IPS DF 4.7 (cell line): ENCODE measurements at regions not wholly inside any gene's neighbourhood (a gene's known extent, or its start where the extent isn't known, plus 50 kb on each side); places are given as distances from the start of the nearest gene placed in this dataset.

ENCODE experiments used
- DNase-seq: peaks from one replicate; pipeline ENCODE4 v3.0.0-alpha.2; 2013; ENCODE audit warnings: low spot score; ENCODE audit errors: extremely low read depth

DNA sequence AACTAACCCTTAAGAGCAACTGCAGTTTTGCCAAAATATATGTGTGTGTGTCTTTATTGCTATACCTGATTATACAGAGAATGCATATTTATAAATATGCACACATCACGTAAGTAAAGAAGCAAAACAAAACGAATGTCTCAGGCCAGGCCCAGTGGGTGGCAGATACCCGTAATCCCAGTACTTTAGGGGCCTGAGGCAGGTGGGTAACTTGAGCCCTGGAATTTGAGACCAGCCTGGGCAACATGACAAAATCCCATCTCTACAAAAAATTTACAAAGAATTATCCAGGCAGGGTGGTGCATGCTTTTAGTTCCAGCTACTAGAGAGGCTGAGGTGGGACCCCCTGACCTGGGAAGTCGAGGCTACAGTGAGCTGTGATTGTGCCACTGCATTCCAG lies 745.3 kb downstream of the SATB2 start:
- no peak for DNase-seq

DNA sequence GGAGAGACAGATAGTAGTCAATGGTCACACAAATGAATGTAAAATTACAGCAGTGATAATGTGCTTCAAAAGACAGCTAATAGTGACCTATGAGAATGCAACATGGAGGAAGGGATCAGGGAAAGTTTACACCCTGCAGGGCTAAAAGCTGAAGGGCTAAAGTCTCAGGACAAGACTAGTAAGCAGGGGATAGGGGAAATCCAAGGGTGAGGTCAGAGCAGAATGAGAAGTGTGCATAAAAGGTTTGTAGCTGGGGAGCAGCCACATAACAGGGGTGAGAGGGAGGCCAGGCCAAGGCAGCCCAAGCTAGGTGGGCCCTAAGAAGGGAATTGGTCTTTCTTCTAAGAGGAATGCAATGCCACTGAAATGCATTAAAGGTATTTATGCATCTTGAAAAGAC lies 746.3 kb downstream of the SATB2 start:
- DNase-seq, result no peak

DNA sequence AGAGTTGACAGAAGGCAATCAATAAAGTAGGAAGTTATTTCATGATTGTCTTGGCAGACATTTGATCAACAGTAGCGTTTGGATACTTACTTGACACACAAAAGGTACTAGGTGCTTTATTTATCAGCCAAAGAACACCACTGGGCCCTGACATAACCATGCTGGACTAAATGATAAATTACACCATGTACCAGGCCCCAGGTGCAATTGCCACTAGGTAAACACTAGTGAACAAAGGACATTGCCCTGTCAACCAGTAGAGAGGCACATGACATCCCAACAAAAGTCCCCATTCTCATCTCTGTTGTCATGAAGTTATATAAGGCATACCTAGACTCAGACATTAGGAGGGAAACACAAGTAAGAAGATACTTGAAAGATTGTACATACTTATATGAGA lies 747.2 kb downstream of the SATB2 start:
- no peak for DNase-seq

- DNase-seq, result no peak
Measured at GRCh38 chr2:198706476-198707082, 751.2 kb downstream of the SATB2 start.

DNA sequence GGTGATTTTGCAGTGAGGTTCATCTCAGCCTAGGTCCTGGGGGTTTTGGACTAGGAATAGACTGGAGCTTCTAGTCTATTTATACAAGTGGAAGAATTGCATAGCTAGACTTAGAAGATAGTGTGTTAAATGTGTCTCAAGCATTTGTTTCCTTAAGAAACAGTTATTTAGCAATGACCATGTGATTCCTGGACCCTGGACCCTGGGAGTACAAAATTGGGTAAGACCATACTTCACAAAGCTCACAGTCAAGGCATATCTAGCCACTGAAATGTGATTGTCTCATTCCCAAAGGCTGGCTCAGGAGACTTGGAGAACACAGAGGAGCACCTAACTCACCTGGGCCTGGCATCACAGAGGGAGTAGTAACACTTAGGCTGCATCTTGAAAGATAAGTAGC lies 754.5 kb downstream of the SATB2 start:
- DNase-seq, result no peak

GRCh38 chr2:198702796-198703195 lies 754.9 kb downstream of the SATB2 start:
- DNase-seq, result no peak

- DNase-seq, result no peak
Measured at GRCh38 chr2:198701481-198701880, 756.3 kb downstream of the SATB2 start.

DNA sequence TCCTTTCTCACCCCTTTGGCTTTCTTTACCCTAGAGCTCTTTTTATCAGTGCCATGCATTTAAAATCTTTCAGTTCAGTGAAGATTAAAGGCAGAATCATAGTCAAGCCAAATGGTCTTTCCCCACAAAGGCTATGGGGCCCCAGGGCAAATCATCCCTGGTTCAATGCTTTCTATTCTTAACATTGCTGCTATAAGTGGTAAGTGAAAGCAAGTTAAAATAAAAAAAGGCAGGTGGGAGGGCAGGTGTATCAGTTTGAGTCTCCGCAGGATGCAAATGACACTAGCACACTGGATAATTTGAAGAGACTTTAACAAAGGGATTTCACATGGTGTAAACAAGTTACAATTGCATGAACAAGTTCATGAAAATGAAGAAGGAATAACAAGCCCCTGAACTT lies 757.4 kb downstream of the SATB2 start:
- DNase-seq, result no peak

GRCh38 chr2:198698230-198698629 lies 759.5 kb downstream of the SATB2 start:
- no peak for DNase-seq

- DNase-seq, result no peak
Measured at GRCh38 chr2:198697794-198698193, 759.9 kb downstream of the SATB2 start.

- DNase-seq, result no peak
Measured at GRCh38 chr2:198697218-198697617, 760.5 kb downstream of the SATB2 start.

GRCh38 chr2:198695879-198696278 lies 761.9 kb downstream of the SATB2 start:
- no peak for DNase-seq

- no peak for DNase-seq
Measured at GRCh38 chr2:198692907-198693510, 764.7 kb downstream of the SATB2 start.

- no peak for DNase-seq
Measured at GRCh38 chr2:198691236-198691635, 766.5 kb downstream of the SATB2 start.

GRCh38 chr2:198664321-198664720 lies 793.4 kb downstream of the SATB2 start:
- DNase-seq, result no peak

GRCh38 chr2:198662905-198663304 lies 794.8 kb downstream of the SATB2 start:
- DNase-seq, result no peak

GRCh38 chr2:198660501-198660900 lies 797.2 kb downstream of the SATB2 start:
- DNase-seq, result no peak

DNA sequence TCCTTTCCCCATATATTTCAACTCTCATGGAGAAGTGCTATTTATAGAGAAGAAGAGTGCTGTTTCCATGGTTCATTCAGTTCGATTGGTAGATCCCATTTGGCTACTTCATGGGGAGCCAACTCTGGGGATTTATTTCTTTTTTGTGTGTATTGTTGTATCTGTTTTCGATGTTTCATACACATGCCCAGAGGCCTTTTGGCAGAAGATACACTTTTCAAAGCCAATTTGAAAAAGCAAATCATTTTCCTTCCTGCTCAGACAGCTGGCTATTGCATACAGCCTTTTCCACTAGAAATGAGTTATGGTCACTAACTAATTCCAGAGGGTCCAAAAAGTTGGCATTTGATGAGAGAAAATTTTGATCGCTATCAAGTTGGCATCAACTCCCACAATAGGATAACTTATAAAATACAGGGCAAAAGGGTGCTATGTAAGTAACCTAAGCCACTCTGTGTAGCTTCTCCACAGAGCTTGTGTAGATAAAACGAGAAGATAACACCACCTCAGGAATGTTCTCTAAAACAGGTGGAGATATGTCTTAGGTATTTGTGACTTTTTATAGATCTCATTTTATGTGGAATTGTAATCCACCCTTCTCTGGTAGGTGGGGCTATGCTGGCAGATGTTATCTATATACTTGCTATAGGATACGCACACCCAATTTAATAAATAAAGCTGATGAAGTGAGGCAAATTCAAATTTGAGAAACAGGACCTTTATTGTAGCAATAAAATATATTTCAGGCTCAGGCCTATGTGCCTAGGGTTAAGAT lies 798.5 kb downstream of the SATB2 start:
- DNase-seq, result no peak

GRCh38 chr2:198657512-198658121 lies 800.1 kb downstream of the SATB2 start:
- peak; percentile 11 for DNase-seq

- DNase-seq, result no peak
Measured at GRCh38 chr2:198656869-198657268, 800.9 kb downstream of the SATB2 start.

DNA sequence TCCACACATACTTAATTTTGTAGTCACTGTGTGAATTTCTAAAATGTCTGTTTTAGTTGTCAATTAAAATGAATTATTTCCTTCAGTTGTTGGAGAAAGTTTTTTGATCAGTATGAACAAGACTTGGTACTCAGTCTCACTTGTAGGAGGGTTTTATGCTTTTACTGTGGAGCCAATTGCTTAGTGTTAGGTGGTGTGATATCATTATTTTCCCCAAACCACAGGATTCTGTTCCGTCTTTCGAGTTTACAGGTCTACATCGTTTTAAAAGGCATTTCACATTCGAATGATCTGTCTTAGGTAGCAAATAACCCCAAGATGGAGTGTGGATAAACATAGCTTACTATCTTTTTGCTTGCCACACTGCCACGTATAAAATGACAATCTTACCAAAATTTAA lies 803.1 kb downstream of the SATB2 start:
- DNase-seq, result no peak

DNA sequence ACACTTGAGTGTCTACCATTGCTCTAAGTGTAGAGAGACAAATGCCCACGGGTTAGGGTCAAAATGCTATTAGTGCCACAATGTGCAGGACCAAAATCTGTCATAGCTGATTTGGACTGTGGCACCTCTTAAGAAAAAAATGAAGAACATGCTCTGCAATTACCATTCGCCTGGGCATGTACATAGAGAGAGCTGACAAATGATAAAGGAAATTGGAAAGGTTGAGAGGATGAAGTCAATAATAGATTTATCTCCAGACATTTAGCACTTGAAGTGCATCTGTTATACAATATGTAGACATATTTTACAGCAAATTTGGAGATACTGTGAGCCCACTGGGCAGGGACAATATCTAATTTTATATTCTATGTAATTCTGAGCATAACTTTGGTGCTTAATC lies 804.4 kb downstream of the SATB2 start:
- no peak for DNase-seq
